SK-N-SH (cell line): ENCODE measurements at regions not wholly inside any gene's neighbourhood (a gene's known extent, or its start where the extent isn't known, plus 50 kb on each side); places are given as distances from the start of the nearest gene placed in this dataset.
"Not testable (repeated sequence)": the region's sequence is repeated elsewhere in the genome, so short reads cannot be mapped to it uniquely, and the experiment has no call there.

ENCODE experiments used
- CTCF ChIA-PET: fragments of 300-600, 350-600 bp; formaldehyde crosslinking; extraction: SDS; loops from one replicate; lab custom pipeline; 2021; lab: Yijun Ruan, JAX
- POLR2A ChIA-PET: fragments of 350-600 bp; sonication (Branson Sonifier 250); formaldehyde crosslinking; extraction: SDS; loops from one replicate; lab custom pipeline; 2020; ENCODE audit warnings: antibody characterized with exemption, inconsistent platforms; lab: Yijun Ruan, JAX
- DNase-seq: peaks from one replicate; pipeline ENCODE4 v3.0.0; 2012
- H2AFZ ChIP-seq: fragments of 200-600 bp; sonication (generic); 2 replicates; pipeline ENCODE4 v1.8.1; 2016; ENCODE audit warnings: antibody characterized with exemption, mild to moderate bottlenecking, low read depth
- H3F3A ChIP-seq: fragments of 200-600 bp; sonication (generic); replicated peaks from 2 replicates; pipeline ENCODE3; 2016; ENCODE audit warnings: antibody characterized with exemption, mild to moderate bottlenecking; ENCODE audit not compliant: insufficient read depth
- H3K27ac ChIP-seq, 2 experiments: fragments of 200-500 bp in 1 of 2; fragments of 200-600 bp in 1 of 2; sonication (Bioruptor generic) in 1 of 2; sonication (generic), shearing (Covaris generic) in 1 of 2; 2 replicates each; pipeline versions ENCODE4 v1.5.1 to v1.6.1; 2014 to 2016; ENCODE audit warnings: low read depth in 2 of 2, inconsistent platforms in 1 of 2, low read length in 1 of 2, mild to moderate bottlenecking in 1 of 2, mixed read lengths in 1 of 2
- H3K27me3 ChIP-seq: fragments of 200-600 bp; sonication (generic), shearing (Covaris generic); 2 replicates; pipeline ENCODE4 v1.6.1; 2016; ENCODE audit warnings: mixed run types; ENCODE audit not compliant: insufficient read depth
- H3K36me3 ChIP-seq, 2 experiments: fragments of 200-500 bp in 1 of 2; fragments of 200-600 bp in 1 of 2; sonication (Bioruptor generic) in 1 of 2; sonication (generic) in 1 of 2; replicated peaks in 1 of 2; 2 replicates each; pipeline versions ENCODE3 to v1.5.1; 2014 to 2016; ENCODE audit warnings: low read length in 1 of 2, mild to moderate bottlenecking in 1 of 2; ENCODE audit not compliant: insufficient read depth in 2 of 2, control insufficient read depth in 1 of 2
- H3K4me1 ChIP-seq, 2 experiments: fragments of 200-500 bp in 1 of 2; fragments of 200-600 bp in 1 of 2; sonication (Bioruptor generic) in 1 of 2; sonication (generic), shearing (Covaris generic) in 1 of 2; 2 replicates each; pipeline versions ENCODE4 v1.5.1 to v1.6.1; 2014 to 2016; ENCODE audit warnings: low read depth in 1 of 2, low read length in 1 of 2, mixed run types in 1 of 2; ENCODE audit not compliant: insufficient read depth in 2 of 2, control insufficient read depth in 1 of 2
- H3K4me2 ChIP-seq: fragments of 200-600 bp; sonication (generic), shearing (Covaris generic); 2 replicates; pipeline ENCODE4 v1.6.1; 2017; ENCODE audit warnings: mixed run types
- H3K4me3 ChIP-seq, 2 experiments: fragments of 200-500 bp in 1 of 2; fragments of 200-600 bp in 1 of 2; sonication (Bioruptor generic) in 1 of 2; sonication (generic), shearing (Covaris generic) in 1 of 2; 2 replicates each; pipeline versions ENCODE4 v1.5.1 to v1.8.1; 2014 to 2016; ENCODE audit warnings: low read depth in 2 of 2, inconsistent platforms in 1 of 2, low read length in 1 of 2, mild to moderate bottlenecking in 1 of 2, mixed read lengths in 1 of 2, moderate library complexity in 1 of 2
- H3K79me2 ChIP-seq: fragments of 200-600 bp; sonication (generic); 2 replicates; pipeline ENCODE4 v1.8.1; 2017; ENCODE audit warnings: mild to moderate bottlenecking; ENCODE audit not compliant: insufficient read depth
- H3K9ac ChIP-seq: fragments of 200-600 bp; sonication (generic); 2 replicates; pipeline ENCODE4 v1.6.1; 2017; ENCODE audit warnings: mixed run types
- H3K9me2 ChIP-seq: fragments of 200-600 bp; sonication (generic); 2 replicates; pipeline ENCODE4 v1.6.1; 2017; ENCODE audit warnings: mixed run types
- H3K9me3 ChIP-seq: fragments of 200-600 bp; sonication (generic); 2 replicates; pipeline ENCODE4 v1.6.1; 2017; ENCODE audit warnings: mixed run types, mild to moderate bottlenecking, moderate library complexity
- H4K20me1 ChIP-seq: fragments of 200-600 bp; sonication (generic); 2 replicates; pipeline ENCODE4 v1.6.1; 2017; ENCODE audit warnings: mild to moderate bottlenecking, mixed run types; ENCODE audit not compliant: insufficient read depth
- EP300 ChIP-seq, 2 experiments: IDR thresholded peaks; 2 replicates each; pipeline versions ENCODE4 v1.4.0 to v1.6.1; 2012; ENCODE audit warnings: borderline replicate concordance in 1 of 2, low read depth in 1 of 2, low read length in 1 of 2
- EZH2phosphoT487 ChIP-seq: fragments of 200-600 bp; sonication (generic); IDR thresholded peaks from 2 replicates; pipeline ENCODE4 v1.6.1; 2017; ENCODE audit warnings: low read depth, mixed run types, mild to moderate bottlenecking, antibody characterized with exemption, moderate library complexity, borderline replicate concordance
- FOSL2 ChIP-seq: IDR thresholded peaks from 2 replicates; pipeline ENCODE4 v1.4.0; 2012; ENCODE audit warnings: low read depth, mild to moderate bottlenecking, moderate library complexity, borderline replicate concordance
- FOXJ3 ChIP-seq: sonication (generic); formaldehyde crosslinking; IDR thresholded peaks from 2 replicates; pipeline ENCODE4 v1.5.1; 2020; ENCODE audit warnings: mild to moderate bottlenecking, missing genetic modification reagents
- GABPA ChIP-seq: IDR thresholded peaks from 2 replicates; pipeline ENCODE4 v1.4.0; 2012; ENCODE audit warnings: low read depth, mild to moderate bottlenecking
- GATA2 ChIP-seq: sonication (generic); formaldehyde crosslinking; IDR thresholded peaks from 2 replicates; pipeline ENCODE4 v1.5.0; 2020; ENCODE audit warnings: mild to moderate bottlenecking, missing genetic modification reagents
- SIN3A ChIP-seq: IDR thresholded peaks from 2 replicates; pipeline ENCODE4 v1.6.1; 2012; ENCODE audit warnings: low read depth, mild to moderate bottlenecking, low read length, moderate library complexity, borderline replicate concordance
- SMC3 ChIP-seq: IDR thresholded peaks from 2 replicates; pipeline ENCODE4 v1.6.1; 2012; ENCODE audit warnings: low read depth, low read length, improper control_type of control experiment
- TAF1 ChIP-seq: IDR thresholded peaks from 2 replicates; pipeline ENCODE4 v1.6.1; 2012; ENCODE audit warnings: low read depth, mild to moderate bottlenecking, low read length, moderate library complexity, borderline replicate concordance
- TEAD4 ChIP-seq: IDR thresholded peaks from 2 replicates; pipeline ENCODE4 v1.4.0; 2012; ENCODE audit warnings: mild to moderate bottlenecking, borderline replicate concordance; ENCODE audit not compliant: insufficient read depth
- WGBS: methylation state at CpG from one replicate; pipeline ENCODE4 v1.1.6; 2017; ENCODE audit warnings: low lambda C conversion rate; 5-methylcytosine and 5-hydroxymethylcytosine counted together
- TF ChIP-seq, protein P1 (sequence below): fragments of 200-600 bp; sonication (generic); IDR thresholded peaks from 2 replicates; pipeline ENCODE4 v1.6.1; 2017; ENCODE audit warnings: antibody characterized with exemption, mild to moderate bottlenecking, moderate library complexity

- no peak overlapping the region for H3K4me2 ChIP-seq
Observed at GRCh38 chr9:22171691-22172090, 162.6 kb upstream of the CDKN2B start.

DNA sequence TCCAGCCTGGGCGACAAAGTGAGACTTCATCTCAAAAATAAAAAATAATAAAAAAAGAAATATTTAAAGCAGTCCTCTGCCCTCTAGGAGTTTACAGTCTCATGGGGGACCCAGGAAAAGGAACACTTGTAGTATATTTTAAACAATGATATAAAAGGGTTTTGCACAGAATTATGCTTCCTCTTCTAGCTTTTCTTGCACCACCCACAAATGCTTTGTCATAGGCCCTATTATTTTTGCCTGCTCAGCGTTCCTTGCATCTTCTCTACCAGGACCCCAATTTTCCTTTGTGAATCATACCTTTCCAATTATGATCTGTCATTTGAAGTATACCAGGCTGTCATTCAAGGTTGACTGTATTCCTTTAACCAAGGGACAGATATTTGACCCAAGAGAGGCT, 164.8 kb upstream of the CDKN2B start:
- TF ChIP-seq GABPA (no peak), EP300 (IDR thresholded peaks at IDR 0.05; ENCODE audit: borderline replicate concordance in 1 of 2, low read depth in 1 of 2, low read length in 1 of 2) (no peak), GATA2 (CRISPR knock-in tag) (no peak), TEAD4 (no peak)
- Histone ChIP-seq H3K27me3 (peaks cover 10% of the 10 kb centered on the region), H3K79me2 (no peaks in the 10 kb centered on the region), H3F3A (no peaks in the 10 kb centered on the region), H3K4me2 (no peak overlapping the region), H3K4me1 (0 out of 4 replicates have a peak, but pooled peaks cover 0 to 4% of the 10 kb centered on the region in 2 experiments), H3K9me3 (no peaks in the 10 kb centered on the region), H2AFZ (no peak overlapping the region), H3K36me3 (no peaks in the 10 kb centered on the region), H4K20me1 (no peaks in the 10 kb centered on the region), H3K4me3 (no peak overlapping the region), H3K9me2 (no peaks in the 10 kb centered on the region), H3K9ac (no peak overlapping the region), H3K27ac (no peak overlapping the region)
- WGBS = 27% methylated on average over 2 of the region's 2 CpGs
- CTCF ChIA-PET = interaction anchor here (0.6 kb wide), 1 partner anchor 35 kb away, joined by 3 read pairs; no protein-coding TSS in a partner anchor
- POLR2A ChIA-PET = no interaction called here
- no peak for DNase-seq

More at GRCh38 chr9:22171691-22172090, 162.6 kb upstream of the CDKN2B start:
- ChIA-PET CTCF (no interaction called here), POLR2A (no interaction called here)
- Histone ChIP-seq H3F3A (no peaks in the 10 kb centered on the region), H3K9ac (no peak overlapping the region), H3K79me2 (no peaks in the 10 kb centered on the region), H3K4me1 (0 out of 4 replicates have a peak, but pooled peaks cover 0 to 4% of the 10 kb centered on the region in 2 experiments), H3K27ac (no peak overlapping the region), H3K4me3 (no peak overlapping the region), H2AFZ (no peak overlapping the region), H4K20me1 (no peaks in the 10 kb centered on the region), H3K9me2 (no peaks in the 10 kb centered on the region), H3K27me3 (peaks cover 5% of the 10 kb centered on the region), H3K36me3 (no peaks in the 10 kb centered on the region), H3K9me3 (no peaks in the 10 kb centered on the region)
- no peak for TF ChIP-seq EP300 (IDR thresholded peaks at IDR 0.05; ENCODE audit: borderline replicate concordance in 1 of 2, low read depth in 1 of 2, low read length in 1 of 2)
- TF ChIP-seq EZH2phosphoT487 = no peak
- TF ChIP-seq, protein P1, sequence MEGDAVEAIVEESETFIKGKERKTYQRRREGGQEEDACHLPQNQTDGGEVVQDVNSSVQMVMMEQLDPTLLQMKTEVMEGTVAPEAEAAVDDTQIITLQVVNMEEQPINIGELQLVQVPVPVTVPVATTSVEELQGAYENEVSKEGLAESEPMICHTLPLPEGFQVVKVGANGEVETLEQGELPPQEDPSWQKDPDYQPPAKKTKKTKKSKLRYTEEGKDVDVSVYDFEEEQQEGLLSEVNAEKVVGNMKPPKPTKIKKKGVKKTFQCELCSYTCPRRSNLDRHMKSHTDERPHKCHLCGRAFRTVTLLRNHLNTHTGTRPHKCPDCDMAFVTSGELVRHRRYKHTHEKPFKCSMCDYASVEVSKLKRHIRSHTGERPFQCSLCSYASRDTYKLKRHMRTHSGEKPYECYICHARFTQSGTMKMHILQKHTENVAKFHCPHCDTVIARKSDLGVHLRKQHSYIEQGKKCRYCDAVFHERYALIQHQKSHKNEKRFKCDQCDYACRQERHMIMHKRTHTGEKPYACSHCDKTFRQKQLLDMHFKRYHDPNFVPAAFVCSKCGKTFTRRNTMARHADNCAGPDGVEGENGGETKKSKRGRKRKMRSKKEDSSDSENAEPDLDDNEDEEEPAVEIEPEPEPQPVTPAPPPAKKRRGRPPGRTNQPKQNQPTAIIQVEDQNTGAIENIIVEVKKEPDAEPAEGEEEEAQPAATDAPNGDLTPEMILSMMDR = no peak
- TF ChIP-seq SMC3 = no peak
- no peak for TF ChIP-seq SIN3A
- TF ChIP-seq FOXJ3 (CRISPR knock-in tag) = no peak
- WGBS = 57% methylated on average over 3 of the region's 3 CpGs
- DNase-seq = no peak

- POLR2A ChIA-PET = no interaction called here
- CTCF ChIA-PET = no interaction called here
- no peaks in the 10 kb centered on the region for H4K20me1 ChIP-seq
Observed at GRCh38 chr9:22175972-22176545, 167.0 kb upstream of the CDKN2B start.

DNA sequence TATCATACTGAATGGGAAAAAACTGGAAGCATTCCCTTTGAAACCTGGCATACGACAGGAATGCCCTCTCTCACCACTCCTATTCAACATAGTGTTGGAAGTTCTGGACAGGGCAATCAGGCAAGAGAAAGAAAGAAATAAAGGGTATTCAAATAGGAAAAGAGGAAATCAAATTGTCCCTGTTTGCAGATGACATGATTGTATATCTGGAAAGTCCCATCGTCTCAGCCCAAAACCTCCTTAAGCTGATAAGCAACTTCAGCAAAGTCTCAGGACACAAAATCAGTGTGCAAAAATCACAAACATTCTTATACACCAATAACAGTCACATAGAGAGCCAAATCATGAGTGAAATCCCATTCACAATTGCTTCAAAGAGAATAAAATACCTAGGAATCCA, 171.9 kb upstream of the CDKN2B start:
- 16% methylated on average over 2 of the region's 2 CpGs for WGBS
- H3K9me2 ChIP-seq, H3K36me3 ChIP-seq, H4K20me1 ChIP-seq, H3K9ac ChIP-seq, H3K27ac ChIP-seq, DNase-seq, H3K4me1 ChIP-seq, CTCF ChIA-PET, H3K4me2 ChIP-seq, H3K27me3 ChIP-seq, H2AFZ ChIP-seq, POLR2A ChIA-PET, H3F3A ChIP-seq, H3K9me3 ChIP-seq, H3K4me3 ChIP-seq, H3K79me2 ChIP-seq: not testable (repeated sequence)

More at GRCh38 chr9:22175972-22176545, 167.0 kb upstream of the CDKN2B start:
- H3K27me3 ChIP-seq = peaks cover 10% of the 10 kb centered on the region
- no peak overlapping the region for H3K4me2 ChIP-seq
- TF ChIP-seq FOSL2 (no peak), TAF1 (no peak)
- H2AFZ ChIP-seq = no peak overlapping the region
- no peak overlapping the region for H3K4me3 ChIP-seq
- H3K36me3 ChIP-seq = no peaks in the 10 kb centered on the region
- no peak overlapping the region for H3K9ac ChIP-seq
- no peaks in the 10 kb centered on the region for H3K79me2 ChIP-seq
- no peak for DNase-seq
- WGBS = 18% methylated on average over 2 of the region's 2 CpGs
- no peaks in the 10 kb centered on the region for H3F3A ChIP-seq
- no peaks in the 10 kb centered on the region for H3K9me2 ChIP-seq
- no peaks in the 10 kb centered on the region for H3K9me3 ChIP-seq
- no peak overlapping the region for H3K27ac ChIP-seq
- H3K4me1 ChIP-seq = no peaks in the 10 kb centered on the region
